GM23338 (cell line): ENCODE measurements at regions not wholly inside any gene's neighbourhood (a gene's known extent, or its start where the extent isn't known, plus 50 kb on each side); places are given as distances from the start of the nearest gene placed in this dataset.

Experiments used
- ATAC-seq: fragments of 200-7000 bp; cut with Tn5 transposase; 3 replicates; pipeline ENCODE4 v1.9.1; 2020
- DNase-seq: peaks from one replicate; pipeline ENCODE4 v3.0.0-alpha.2; 2015; ENCODE audit warnings: low spot score
- H2AFZ ChIP-seq: fragments of 200-600 bp; sonication (generic); 2 replicates; pipeline ENCODE4 v1.8.0; 2016; ENCODE audit warnings: antibody characterized with exemption, mild to moderate bottlenecking, moderate library complexity
- H3F3A ChIP-seq: fragments of 200-600 bp; sonication (generic); replicated peaks from 2 replicates; pipeline ENCODE4 v1.8.0; 2017; ENCODE audit warnings: antibody characterized with exemption, mixed run types, low read depth
- H3K27ac ChIP-seq: fragments of 200-600 bp; sonication (generic); 2 replicates; pipeline ENCODE4 v1.6.1; 2016; ENCODE audit warnings: low read depth
- H3K27me3 ChIP-seq: fragments of 200-600 bp; sonication (generic); 2 replicates; pipeline ENCODE4 v1.8.0; 2016; ENCODE audit warnings: mild to moderate bottlenecking, mixed run types, moderate library complexity; ENCODE audit not compliant: insufficient read depth
- H3K36me3 ChIP-seq: fragments of 200-600 bp; sonication (generic); 2 replicates; pipeline ENCODE4 v1.8.0; 2016; ENCODE audit warnings: mild to moderate bottlenecking; ENCODE audit not compliant: insufficient read depth
- H3K4me1 ChIP-seq: fragments of 200-600 bp; sonication (generic); 2 replicates; pipeline ENCODE4 v1.8.0; 2016; ENCODE audit warnings: mild to moderate bottlenecking, moderate library complexity; ENCODE audit not compliant: insufficient read depth
- H3K4me2 ChIP-seq: fragments of 200-600 bp; sonication (generic); 2 replicates; pipeline ENCODE4 v1.7.1; 2017; ENCODE audit warnings: mixed run types
- H3K4me3 ChIP-seq: fragments of 200-600 bp; sonication (generic); 2 replicates; pipeline ENCODE4 v1.6.1; 2016; ENCODE audit warnings: mixed run types
- H3K79me2 ChIP-seq: fragments of 200-600 bp; sonication (generic); replicated peaks from 2 replicates; pipeline ENCODE4 v1.8.0; 2017; ENCODE audit warnings: mild to moderate bottlenecking; ENCODE audit not compliant: insufficient read depth
- H3K9me2 ChIP-seq: fragments of 200-600 bp; sonication (generic); 2 replicates; pipeline ENCODE4 v1.8.0; 2017; ENCODE audit not compliant: insufficient read depth
- H4K20me1 ChIP-seq: fragments of 200-600 bp; sonication (generic); replicated peaks from 2 replicates; pipeline ENCODE4 v1.8.0; 2017; ENCODE audit warnings: mild to moderate bottlenecking; ENCODE audit not compliant: insufficient read depth
- H3K27ac Mint-ChIP-seq: 2 replicates; pipeline ENCODE4 v1.8.0; 2020; ENCODE audit warnings: inconsistent platforms, mild to moderate bottlenecking, moderate library complexity, mixed read lengths
- H3K27me3 Mint-ChIP-seq: 3 replicates; pipeline ENCODE4 v1.8.0; 2022; ENCODE audit warnings: low read depth, mild to moderate bottlenecking, moderate library complexity, mixed read lengths, inconsistent platforms; ENCODE audit not compliant: insufficient read depth, poor library complexity
- H3K36me3 Mint-ChIP-seq: 3 replicates; pipeline ENCODE4 v1.8.0; 2021; ENCODE audit warnings: low read depth, mild to moderate bottlenecking, inconsistent platforms, moderate library complexity, mixed read lengths
- H3K4me1 Mint-ChIP-seq: 3 replicates; pipeline ENCODE4 v1.8.0; 2020; ENCODE audit warnings: mild to moderate bottlenecking, inconsistent platforms, mixed read lengths
- H3K4me3 Mint-ChIP-seq: 3 replicates; pipeline ENCODE4 v1.8.0; 2021; ENCODE audit warnings: moderate library complexity, mild to moderate bottlenecking, inconsistent platforms, mixed read lengths
- H3K9me3 Mint-ChIP-seq: 3 replicates; pipeline ENCODE4 v1.8.0; 2020; ENCODE audit warnings: moderate library complexity, mild to moderate bottlenecking, inconsistent platforms, mixed read lengths
- CREB1 ChIP-seq: fragments of 250-450 bp; sonication (Bioruptor Pico); IDR thresholded peaks from 2 replicates; pipeline ENCODE4 v1.5.0; 2020; ENCODE audit warnings: low read depth, mild to moderate bottlenecking, moderate library complexity
- ETS1 ChIP-seq: IDR thresholded peaks from 2 replicates; pipeline ENCODE4 v1.6.1; 2016; ENCODE audit warnings: antibody characterized with exemption
- EZH2 ChIP-seq: fragments of 200-600 bp; sonication (generic); IDR thresholded peaks from one replicate; pipeline ENCODE4 v1.8.0; 2017; ENCODE audit warnings: antibody characterized with exemption, mild to moderate bottlenecking, low read depth; ENCODE audit not compliant: unreplicated experiment
- EZH2phosphoT487 ChIP-seq: fragments of 200-600 bp; sonication (generic); IDR thresholded peaks from one replicate; pipeline ENCODE4 v1.8.1; 2018; ENCODE audit warnings: antibody characterized with exemption; ENCODE audit not compliant: unreplicated experiment
- JUNB ChIP-seq: IDR thresholded peaks from one replicate; pipeline ENCODE4 v1.6.1; 2016; ENCODE audit warnings: antibody characterized with exemption; ENCODE audit not compliant: unreplicated experiment
- NANOG ChIP-seq: IDR thresholded peaks from 2 replicates; pipeline ENCODE4 v1.6.1; 2016; ENCODE audit warnings: antibody characterized with exemption, borderline replicate concordance
- POLR2AphosphoS5 ChIP-seq: IDR thresholded peaks from 2 replicates; pipeline ENCODE4 v1.6.1; 2016; ENCODE audit warnings: antibody characterized with exemption, low read depth
- REST ChIP-seq: IDR thresholded peaks from one replicate; pipeline ENCODE4 v1.6.1; 2018; ENCODE audit warnings: antibody characterized with exemption; ENCODE audit not compliant: unreplicated experiment
- STAT1 ChIP-seq: IDR thresholded peaks from one replicate; pipeline ENCODE4 v1.6.1; 2016; ENCODE audit warnings: antibody characterized with exemption; ENCODE audit not compliant: unreplicated experiment
- ZNF114 ChIP-seq: fragments of 250-450 bp; sonication (Bioruptor Pico); IDR thresholded peaks from 2 replicates; pipeline ENCODE4 v1.5.0; 2020; ENCODE audit warnings: mild to moderate bottlenecking, moderate library complexity
- ZNF331 ChIP-seq: fragments of 250-450 bp; sonication (Bioruptor Pico); IDR thresholded peaks from 2 replicates; pipeline ENCODE4 v1.5.0; 2020; ENCODE audit warnings: low read depth, mild to moderate bottlenecking, moderate library complexity
- TF ChIP-seq, protein P1 (sequence below), 2 experiments: fragments of 200-600 bp in 1 of 2; sonication (generic) in 1 of 2; conservative IDR thresholded peaks; 2 replicates each; pipeline versions ENCODE4 v1.5.1 to v1.6.1; 2016 to 2017; ENCODE audit warnings: antibody characterized with exemption in 2 of 2, low read depth in 2 of 2, mild to moderate bottlenecking in 2 of 2, moderate library complexity in 1 of 2
- TF ChIP-seq, protein P2 (sequence below): fragments of 250-450 bp; sonication (Bioruptor Pico); IDR thresholded peaks from 2 replicates; pipeline ENCODE4 v1.5.0; 2020; ENCODE audit warnings: mild to moderate bottlenecking, moderate library complexity

GRCh38 chr4:34891892-34892291 is 1352.4 kb downstream of the ARAP2 start:
- no peak for DNase-seq
- Histone ChIP-seq H3K36me3 (no peaks in the 10 kb centered on the region), H3K27ac (no peak overlapping the region), H3K4me1 (no peaks in the 10 kb centered on the region), H3K9me2 (no peaks in the 10 kb centered on the region), H3K4me2 (no peak overlapping the region), H3K79me2 (no peaks in the 10 kb centered on the region), H3F3A (no peaks in the 10 kb centered on the region), H4K20me1 (no peaks in the 10 kb centered on the region), H3K27me3 (no peaks in the 10 kb centered on the region), H3K4me3 (no peak overlapping the region), H2AFZ (no peak overlapping the region)
- Mint-ChIP-seq H3K27me3 (no peaks in the 10 kb centered on the region), H3K4me1 (no peaks in the 10 kb centered on the region), H3K27ac (no peak overlapping the region), H3K9me3 (peaks cover 3% of the 10 kb centered on the region; the same call in 2 of the 3 replicates), H3K4me3 (no peak overlapping the region), H3K36me3 (peaks cover 3% of the 10 kb centered on the region; the same call in 1 of the 3 replicates)
- no peak for ATAC-seq
- TF ChIP-seq EZH2phosphoT487 = no peak
- TF ChIP-seq REST = no peak
- no peak for TF ChIP-seq ETS1
- TF ChIP-seq NANOG = no peak
- TF ChIP-seq ZNF331 (CRISPR knock-in tag) = no peak
- no peak for TF ChIP-seq STAT1
- TF ChIP-seq, protein P1, sequence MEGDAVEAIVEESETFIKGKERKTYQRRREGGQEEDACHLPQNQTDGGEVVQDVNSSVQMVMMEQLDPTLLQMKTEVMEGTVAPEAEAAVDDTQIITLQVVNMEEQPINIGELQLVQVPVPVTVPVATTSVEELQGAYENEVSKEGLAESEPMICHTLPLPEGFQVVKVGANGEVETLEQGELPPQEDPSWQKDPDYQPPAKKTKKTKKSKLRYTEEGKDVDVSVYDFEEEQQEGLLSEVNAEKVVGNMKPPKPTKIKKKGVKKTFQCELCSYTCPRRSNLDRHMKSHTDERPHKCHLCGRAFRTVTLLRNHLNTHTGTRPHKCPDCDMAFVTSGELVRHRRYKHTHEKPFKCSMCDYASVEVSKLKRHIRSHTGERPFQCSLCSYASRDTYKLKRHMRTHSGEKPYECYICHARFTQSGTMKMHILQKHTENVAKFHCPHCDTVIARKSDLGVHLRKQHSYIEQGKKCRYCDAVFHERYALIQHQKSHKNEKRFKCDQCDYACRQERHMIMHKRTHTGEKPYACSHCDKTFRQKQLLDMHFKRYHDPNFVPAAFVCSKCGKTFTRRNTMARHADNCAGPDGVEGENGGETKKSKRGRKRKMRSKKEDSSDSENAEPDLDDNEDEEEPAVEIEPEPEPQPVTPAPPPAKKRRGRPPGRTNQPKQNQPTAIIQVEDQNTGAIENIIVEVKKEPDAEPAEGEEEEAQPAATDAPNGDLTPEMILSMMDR (conservative IDR thresholded peaks at IDR 0.05; ENCODE audit: low read depth in 2 of 2) = no peak
- no peak for TF ChIP-seq JUNB
- no peak for TF ChIP-seq EZH2
- TF ChIP-seq, protein P2, sequence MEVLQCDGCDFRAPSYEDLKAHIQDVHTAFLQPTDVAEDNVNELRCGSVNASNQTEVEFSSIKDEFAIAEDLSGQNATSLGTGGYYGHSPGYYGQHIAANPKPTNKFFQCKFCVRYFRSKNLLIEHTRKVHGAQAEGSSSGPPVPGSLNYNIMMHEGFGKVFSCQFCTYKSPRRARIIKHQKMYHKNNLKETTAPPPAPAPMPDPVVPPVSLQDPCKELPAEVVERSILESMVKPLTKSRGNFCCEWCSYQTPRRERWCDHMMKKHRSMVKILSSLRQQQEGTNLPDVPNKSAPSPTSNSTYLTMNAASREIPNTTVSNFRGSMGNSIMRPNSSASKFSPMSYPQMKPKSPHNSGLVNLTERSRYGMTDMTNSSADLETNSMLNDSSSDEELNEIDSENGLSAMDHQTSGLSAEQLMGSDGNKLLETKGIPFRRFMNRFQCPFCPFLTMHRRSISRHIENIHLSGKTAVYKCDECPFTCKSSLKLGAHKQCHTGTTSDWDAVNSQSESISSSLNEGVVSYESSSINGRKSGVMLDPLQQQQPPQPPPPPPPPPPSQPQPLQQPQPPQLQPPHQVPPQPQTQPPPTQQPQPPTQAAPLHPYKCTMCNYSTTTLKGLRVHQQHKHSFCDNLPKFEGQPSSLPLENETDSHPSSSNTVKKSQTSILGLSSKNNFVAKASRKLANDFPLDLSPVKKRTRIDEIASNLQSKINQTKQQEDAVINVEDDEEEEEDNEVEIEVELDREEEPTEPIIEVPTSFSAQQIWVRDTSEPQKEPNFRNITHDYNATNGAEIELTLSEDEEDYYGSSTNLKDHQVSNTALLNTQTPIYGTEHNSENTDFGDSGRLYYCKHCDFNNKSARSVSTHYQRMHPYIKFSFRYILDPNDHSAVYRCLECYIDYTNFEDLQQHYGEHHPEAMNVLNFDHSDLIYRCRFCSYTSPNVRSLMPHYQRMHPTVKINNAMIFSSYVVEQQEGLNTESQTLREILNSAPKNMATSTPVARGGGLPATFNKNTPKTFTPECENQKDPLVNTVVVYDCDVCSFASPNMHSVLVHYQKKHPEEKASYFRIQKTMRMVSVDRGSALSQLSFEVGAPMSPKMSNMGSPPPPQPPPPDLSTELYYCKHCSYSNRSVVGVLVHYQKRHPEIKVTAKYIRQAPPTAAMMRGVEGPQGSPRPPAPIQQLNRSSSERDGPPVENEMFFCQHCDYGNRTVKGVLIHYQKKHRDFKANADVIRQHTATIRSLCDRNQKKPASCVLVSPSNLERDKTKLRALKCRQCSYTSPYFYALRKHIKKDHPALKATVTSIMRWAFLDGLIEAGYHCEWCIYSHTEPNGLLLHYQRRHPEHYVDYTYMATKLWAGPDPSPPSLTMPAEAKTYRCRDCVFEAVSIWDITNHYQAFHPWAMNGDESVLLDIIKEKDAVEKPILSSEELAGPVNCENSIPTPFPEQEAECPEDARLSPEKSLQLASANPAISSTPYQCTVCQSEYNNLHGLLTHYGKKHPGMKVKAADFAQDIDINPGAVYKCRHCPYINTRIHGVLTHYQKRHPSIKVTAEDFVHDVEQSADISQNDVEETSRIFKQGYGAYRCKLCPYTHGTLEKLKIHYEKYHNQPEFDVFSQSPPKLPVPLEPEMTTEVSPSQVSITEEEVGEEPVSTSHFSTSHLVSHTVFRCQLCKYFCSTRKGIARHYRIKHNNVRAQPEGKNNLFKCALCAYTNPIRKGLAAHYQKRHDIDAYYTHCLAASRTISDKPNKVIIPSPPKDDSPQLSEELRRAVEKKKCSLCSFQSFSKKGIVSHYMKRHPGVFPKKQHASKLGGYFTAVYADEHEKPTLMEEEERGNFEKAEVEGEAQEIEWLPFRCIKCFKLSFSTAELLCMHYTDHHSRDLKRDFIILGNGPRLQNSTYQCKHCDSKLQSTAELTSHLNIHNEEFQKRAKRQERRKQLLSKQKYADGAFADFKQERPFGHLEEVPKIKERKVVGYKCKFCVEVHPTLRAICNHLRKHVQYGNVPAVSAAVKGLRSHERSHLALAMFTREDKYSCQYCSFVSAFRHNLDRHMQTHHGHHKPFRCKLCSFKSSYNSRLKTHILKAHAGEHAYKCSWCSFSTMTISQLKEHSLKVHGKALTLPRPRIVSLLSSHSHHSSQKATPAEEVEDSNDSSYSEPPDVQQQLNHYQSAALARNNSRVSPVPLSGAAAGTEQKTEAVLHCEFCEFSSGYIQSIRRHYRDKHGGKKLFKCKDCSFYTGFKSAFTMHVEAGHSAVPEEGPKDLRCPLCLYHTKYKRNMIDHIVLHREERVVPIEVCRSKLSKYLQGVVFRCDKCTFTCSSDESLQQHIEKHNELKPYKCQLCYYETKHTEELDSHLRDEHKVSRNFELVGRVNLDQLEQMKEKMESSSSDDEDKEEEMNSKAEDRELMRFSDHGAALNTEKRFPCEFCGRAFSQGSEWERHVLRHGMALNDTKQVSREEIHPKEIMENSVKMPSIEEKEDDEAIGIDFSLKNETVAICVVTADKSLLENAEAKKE = no peak
- no peak for TF ChIP-seq ZNF114 (CRISPR knock-in tag)
- TF ChIP-seq POLR2AphosphoS5 = no peak
- no peak for TF ChIP-seq CREB1 (CRISPR knock-in tag)
